ENCODE measurements at regions not wholly inside any gene's neighbourhood (a gene's known extent, or its start where the extent isn't known, plus 50 kb on each side); places are given as distances from the start of the nearest gene placed in this dataset.

GRCh38 chr1:229184066-229184465 is 86.8 kb upstream of the RAB4A start:
- no peak for DNase-seq (ENCODE audit: low spot score)
- no peak for TF ChIP-seq CTCF (IDR thresholded peaks at IDR 0.05; ENCODE audit: extremely low read depth, missing control alignments)

- DNase-seq (ENCODE audit: low spot score), result no peak
Observed at GRCh38 chr1:229185963-229186362, 84.9 kb upstream of the RAB4A start.

GRCh38 chr1:229186373-229187056 is 84.4 kb upstream of the RAB4A start:
- no peak for TF ChIP-seq CTCF (IDR thresholded peaks at IDR 0.05; ENCODE audit: extremely low read depth, missing control alignments)
- DNase-seq (ENCODE audit: low spot score), result peak; percentile 77

More at GRCh38 chr1:229185963-229186362, 84.9 kb upstream of the RAB4A start:
- no peak for TF ChIP-seq CTCF (IDR thresholded peaks at IDR 0.05; ENCODE audit: extremely low read depth, missing control alignments)

GRCh38 chr1:229190057-229190575 is 80.8 kb upstream of the RAB4A start:
- DNase-seq (ENCODE audit: low spot score), result no peak
- no peak for TF ChIP-seq CTCF (IDR thresholded peaks at IDR 0.05; ENCODE audit: extremely low read depth, missing control alignments)

GRCh38 chr1:229191066-229191674 is 79.7 kb upstream of the RAB4A start:
- TF ChIP-seq CTCF (IDR thresholded peaks at IDR 0.05; ENCODE audit: extremely low read depth, missing control alignments), result no peak
- no peak for DNase-seq (ENCODE audit: low spot score)

GRCh38 chr1:229192031-229192430 is 78.9 kb upstream of the RAB4A start:
- DNase-seq (ENCODE audit: low spot score), result no peak
- no peak for TF ChIP-seq CTCF (IDR thresholded peaks at IDR 0.05; ENCODE audit: extremely low read depth, missing control alignments)

- no peak for DNase-seq (ENCODE audit: low spot score)
- no peak for TF ChIP-seq CTCF (IDR thresholded peaks at IDR 0.05; ENCODE audit: extremely low read depth, missing control alignments)
Observed at GRCh38 chr1:229192853-229193252, 78.1 kb upstream of the RAB4A start.

Data from GM20000 (cell line).